HG02973 (cell line): ENCODE measurements at regions not wholly inside any gene's neighbourhood (a gene's known extent, or its start where the extent isn't known, plus 50 kb on each side); places are given as distances from the start of the nearest gene placed in this dataset.
"Not testable (repeated sequence)": the region's sequence is repeated elsewhere in the genome, so short reads cannot be mapped to it uniquely, and the experiment has no call there.

Source experiments
- ATAC-seq: cut with Tn5 transposase; IDR thresholded peaks from one replicate; pipeline ENCODE4 v1.9.1; 2021; ENCODE audit warnings: moderate library complexity; ENCODE audit not compliant: unreplicated experiment

DNA sequence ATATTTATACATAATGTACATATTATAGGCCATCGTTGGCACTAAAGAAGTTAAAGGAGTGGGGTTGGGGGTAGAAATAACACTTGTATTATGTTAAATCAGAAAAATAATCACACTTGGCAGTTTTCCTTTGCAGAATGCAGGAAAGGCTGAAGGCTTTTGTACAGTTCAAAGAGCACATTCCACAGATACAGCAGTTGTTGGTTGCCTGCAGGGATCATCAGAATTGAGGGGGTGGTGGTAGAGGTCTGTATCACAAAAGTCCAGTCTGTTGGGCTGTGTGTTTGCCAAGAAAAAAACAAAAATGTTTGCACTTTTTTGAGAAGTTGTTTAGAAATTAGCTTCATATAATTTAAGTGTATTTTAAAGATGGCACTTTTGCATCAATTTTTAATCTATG is 231.8 kb upstream of the FOXP2 start:
- no peak for ATAC-seq

GRCh38 chr7:114181280-114181679 is 233.3 kb upstream of the FOXP2 start:
- no peak for ATAC-seq

- ATAC-seq, result no peak
Observed at GRCh38 chr7:114180556-114181266, 233.9 kb upstream of the FOXP2 start.

DNA sequence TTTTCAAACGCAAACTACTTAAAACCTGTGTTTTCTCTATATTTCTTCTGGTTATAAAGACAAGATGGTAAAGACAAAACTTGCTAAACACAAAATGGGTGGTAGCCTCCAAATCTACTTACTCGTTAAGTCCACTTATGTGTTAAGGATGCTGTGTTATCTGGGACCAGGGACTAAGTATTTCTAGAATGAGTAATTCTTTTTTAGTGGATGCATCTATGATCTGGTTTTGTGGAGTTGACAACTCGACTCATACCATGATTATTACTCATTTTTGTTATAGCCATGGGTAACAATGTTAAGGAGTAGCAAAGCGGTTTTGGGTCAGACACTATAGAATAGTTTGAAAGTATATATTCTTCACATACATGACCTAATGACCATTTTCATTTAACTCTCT is 239.5 kb upstream of the FOXP2 start:
- ATAC-seq, result no peak

GRCh38 chr7:114173170-114173890 is 241.3 kb upstream of the FOXP2 start:
- ATAC-seq, result no peak

- not testable (repeated sequence) for ATAC-seq
Observed at GRCh38 chr7:114169389-114169788, 245.2 kb upstream of the FOXP2 start.

DNA sequence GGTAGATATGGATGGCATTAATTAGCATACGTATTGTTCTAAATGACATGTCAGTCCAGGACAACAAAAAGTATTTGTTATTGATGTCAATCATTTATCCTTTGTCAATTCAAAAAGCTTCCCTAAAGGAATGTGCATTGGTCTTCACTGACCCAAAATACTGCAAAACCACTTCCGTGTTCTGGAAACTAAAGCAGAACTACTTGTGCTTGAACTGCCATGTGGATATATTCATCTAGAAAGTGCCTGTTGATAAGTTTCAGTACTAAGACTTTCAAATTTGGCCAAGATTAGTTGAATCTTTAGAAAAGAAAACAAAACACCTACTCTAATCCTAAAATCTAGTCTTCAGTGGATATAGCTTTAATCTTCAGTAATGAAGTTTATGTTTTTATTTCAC is 242.1 kb upstream of the PPP1R3A start:
- ATAC-seq, result no peak

GRCh38 chr7:114158854-114159253 is 240.0 kb upstream of the PPP1R3A start:
- no peak for ATAC-seq

GRCh38 chr7:114158275-114158674 is 239.5 kb upstream of the PPP1R3A start:
- ATAC-seq, result no peak

DNA sequence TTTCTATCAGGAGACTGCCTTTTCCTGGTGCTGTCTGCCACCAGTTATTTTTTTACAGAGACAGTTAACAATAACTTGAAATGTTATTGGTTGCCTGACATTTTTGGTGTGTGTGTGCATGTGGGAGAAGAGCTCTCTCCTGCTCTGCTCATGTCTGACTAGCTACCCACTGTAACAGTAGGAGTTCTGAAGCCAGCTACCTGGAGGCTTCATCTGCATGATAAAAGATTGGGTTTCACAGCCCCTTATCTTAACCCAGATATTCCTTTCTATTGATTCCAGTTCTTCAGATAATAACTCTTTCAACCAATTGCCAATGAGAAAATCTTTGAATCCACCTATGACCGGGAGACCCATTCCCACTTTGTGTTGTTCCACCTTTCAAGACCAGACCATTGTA is 237.4 kb upstream of the PPP1R3A start:
- no peak for ATAC-seq

DNA sequence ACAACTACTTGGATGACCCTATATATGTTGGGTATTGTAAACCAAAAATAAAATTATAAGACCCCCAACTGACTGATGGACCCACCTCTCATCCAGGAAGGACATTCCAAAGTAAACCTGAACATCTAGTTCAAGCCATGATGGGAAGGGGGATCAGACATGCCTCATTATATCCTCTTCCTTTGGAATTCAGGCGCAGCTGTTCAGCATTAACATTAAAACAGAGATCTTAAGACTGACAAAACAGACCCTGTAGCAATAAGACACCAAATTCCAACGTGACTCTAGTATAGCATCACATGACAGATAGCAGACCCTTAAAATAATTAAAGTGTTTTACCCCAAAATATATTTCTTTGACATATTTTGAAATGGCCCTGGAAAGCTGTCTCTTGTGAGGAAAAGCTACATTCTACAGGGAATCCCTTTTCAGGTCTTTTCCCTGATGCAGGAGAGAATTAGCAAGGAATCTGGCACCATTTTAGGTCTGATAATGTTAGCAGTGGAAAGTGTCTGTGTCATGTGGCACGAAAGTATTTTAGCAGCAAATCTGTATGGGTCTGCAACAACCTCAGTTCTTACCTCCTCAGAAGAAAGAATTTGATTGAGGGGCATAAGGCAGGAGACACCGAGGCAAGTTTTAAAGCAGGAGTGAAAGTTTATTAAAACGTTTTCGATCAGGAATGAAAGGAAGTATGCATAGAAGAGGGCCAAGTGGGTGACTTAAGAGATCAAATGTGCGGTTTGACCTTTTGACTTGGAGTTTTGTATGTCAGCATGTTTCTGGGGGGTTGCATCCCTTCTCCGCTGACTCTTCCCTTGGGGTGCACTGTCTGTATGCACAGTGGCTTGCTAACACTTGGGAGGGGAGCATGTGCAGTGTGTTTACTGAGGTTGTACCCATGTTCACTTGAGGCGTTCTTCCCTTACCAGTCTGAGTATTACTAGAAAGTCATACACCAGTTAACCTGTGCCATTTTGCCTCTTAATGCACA is 236.6 kb upstream of the PPP1R3A start:
- ATAC-seq, result no peak

DNA sequence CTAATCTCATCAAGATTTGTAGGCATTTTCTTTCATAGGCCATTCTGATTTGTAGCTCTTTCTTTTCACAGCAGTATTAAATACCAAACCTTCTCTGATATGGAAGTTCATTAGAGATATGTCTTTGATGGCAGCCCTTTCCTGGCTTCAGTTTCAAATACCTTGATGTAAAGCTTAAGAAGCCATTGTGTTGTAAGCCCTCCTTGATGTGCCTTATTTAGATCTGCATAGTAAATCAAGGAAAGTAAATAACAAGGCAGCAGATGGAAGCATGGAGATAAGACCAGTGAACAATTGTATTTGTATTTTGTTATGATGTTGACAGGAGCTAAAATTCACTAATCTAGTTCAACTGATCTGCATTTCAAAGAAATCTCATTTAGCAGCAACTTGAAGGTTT is 234.9 kb upstream of the PPP1R3A start:
- ATAC-seq, result no peak

GRCh38 chr7:114152314-114152938 is 233.6 kb upstream of the PPP1R3A start:
- ATAC-seq, result no peak

DNA sequence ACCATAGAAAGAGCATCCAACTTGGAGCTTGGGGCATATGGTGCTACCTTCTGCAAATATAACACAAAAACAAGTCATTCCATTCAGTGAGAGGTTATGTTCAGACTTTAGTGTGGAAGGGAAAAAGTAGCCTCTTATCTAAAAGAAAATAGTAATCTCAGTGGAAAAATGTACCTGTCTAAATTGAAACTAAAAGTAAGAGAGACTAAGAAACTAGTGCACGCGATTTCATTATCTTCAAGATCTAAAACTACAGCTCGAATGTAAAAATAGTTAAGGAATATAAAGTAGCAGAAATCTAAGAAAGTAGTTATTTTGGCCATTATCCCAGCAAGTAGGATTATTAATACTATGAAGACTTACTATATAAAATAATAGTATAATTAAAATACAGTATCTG is 233.0 kb upstream of the PPP1R3A start:
- no peak for ATAC-seq

- no peak for ATAC-seq
Observed at GRCh38 chr7:114150689-114151088, 231.9 kb upstream of the PPP1R3A start.

GRCh38 chr7:114148779-114149178 is 230.0 kb upstream of the PPP1R3A start:
- ATAC-seq, result no peak

GRCh38 chr7:114141415-114141814 is 222.6 kb upstream of the PPP1R3A start:
- ATAC-seq, result no peak

DNA sequence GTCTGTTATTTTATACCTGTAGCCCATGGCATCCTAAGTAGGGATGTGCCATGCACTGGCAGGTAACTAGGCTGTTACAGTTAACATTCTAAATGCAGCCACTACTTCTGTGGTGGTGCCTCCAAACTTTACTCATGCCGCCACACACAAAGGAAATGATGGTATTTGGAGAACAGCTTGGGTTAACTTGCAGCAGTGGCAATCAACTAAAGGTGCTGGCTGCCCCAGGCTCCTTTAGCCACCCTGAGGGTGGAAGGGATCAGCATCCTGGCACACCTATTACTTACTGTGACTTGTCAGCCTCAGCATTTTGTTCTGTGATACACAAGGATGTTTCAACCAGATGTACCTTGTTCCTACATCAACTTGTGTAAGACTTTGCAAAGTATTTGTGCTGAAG is 221.8 kb upstream of the PPP1R3A start:
- no peak for ATAC-seq

DNA sequence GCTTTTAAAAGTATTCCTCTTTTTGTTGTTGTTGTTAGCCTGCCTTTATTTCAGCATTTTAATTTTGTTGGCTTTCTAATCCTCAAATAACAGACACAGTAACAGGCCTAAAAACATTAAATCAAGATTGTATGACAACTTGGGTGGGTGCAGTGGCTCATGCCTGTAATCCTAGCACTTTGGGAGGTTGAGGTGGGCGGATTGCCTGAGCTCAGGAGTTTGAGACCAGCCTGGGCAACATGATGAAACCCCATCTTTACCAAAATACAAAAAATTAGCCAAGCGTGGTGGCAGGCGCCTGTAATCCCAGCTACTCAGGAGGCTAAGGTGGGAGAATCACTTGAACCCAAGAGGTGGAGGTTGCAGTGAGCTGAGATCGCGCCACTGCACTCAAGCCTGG is 220.9 kb upstream of the PPP1R3A start:
- ATAC-seq, result not testable (repeated sequence)

GRCh38 chr7:114138587-114138986 is 219.8 kb upstream of the PPP1R3A start:
- ATAC-seq, result no peak

- no peak for ATAC-seq
Observed at GRCh38 chr7:114133717-114134116, 214.9 kb upstream of the PPP1R3A start.
